Neural progenitor cell (in vitro differentiated cells): ENCODE measurements at regions not wholly inside any gene's neighbourhood (a gene's known extent, or its start where the extent isn't known, plus 50 kb on each side); places are given as distances from the start of the nearest gene placed in this dataset.

ENCODE experiments used
- DNase-seq: peaks from one replicate; pipeline ENCODE4 v3.0.0-alpha.2; 2016; ENCODE audit warnings: low spot score
- H2AFZ ChIP-seq: fragments of 200-600 bp; sonication (generic); replicated peaks from 2 replicates; pipeline ENCODE4 v1.6.1; 2016; ENCODE audit warnings: antibody characterized with exemption
- H3F3A ChIP-seq: fragments of 200-600 bp; sonication (generic); 2 replicates; pipeline ENCODE4 v1.6.1; 2016; ENCODE audit warnings: antibody characterized with exemption, low read depth
- H3K27ac ChIP-seq: fragments of 200-600 bp; sonication (generic); 2 replicates; pipeline ENCODE4 v1.5.1; 2016; ENCODE audit warnings: mild to moderate bottlenecking
- H3K27me3 ChIP-seq: fragments of 200-600 bp; sonication (generic); 2 replicates; pipeline ENCODE4 v1.6.1; 2016; ENCODE audit warnings: mild to moderate bottlenecking, moderate library complexity
- H3K36me3 ChIP-seq: fragments of 200-600 bp; sonication (generic); 2 replicates; pipeline ENCODE4 v1.5.1; 2016
- H3K4me1 ChIP-seq: fragments of 200-600 bp; sonication (generic); 2 replicates; pipeline ENCODE4 v1.6.1; 2016; ENCODE audit warnings: mixed run types
- H3K4me2 ChIP-seq: fragments of 200-600 bp; sonication (generic); 2 replicates; pipeline ENCODE4 v1.6.1; 2016
- H3K4me3 ChIP-seq: fragments of 200-600 bp; sonication (generic); 2 replicates; pipeline ENCODE4 v1.5.1; 2016
- H3K79me2 ChIP-seq: fragments of 200-600 bp; sonication (generic); 2 replicates; pipeline ENCODE4 v1.6.1; 2016; ENCODE audit warnings: low read depth
- H3K9ac ChIP-seq: fragments of 200-600 bp; sonication (generic); 2 replicates; pipeline ENCODE4 v1.6.1; 2016
- H3K9me3 ChIP-seq: fragments of 200-600 bp; sonication (generic); 2 replicates; pipeline ENCODE4 v1.5.1; 2016; ENCODE audit warnings: low read depth
- H4K20me1 ChIP-seq: fragments of 200-600 bp; sonication (generic); 2 replicates; pipeline ENCODE4 v1.6.1; 2016; ENCODE audit warnings: low read depth
- H3K27ac Mint-ChIP-seq: 3 replicates; pipeline ENCODE4 v1.8.0; 2021; ENCODE audit warnings: mixed read lengths
- H3K27me3 Mint-ChIP-seq: 2 replicates; pipeline ENCODE4 v1.8.0; 2022; ENCODE audit warnings: low read depth, mild to moderate bottlenecking, inconsistent platforms, moderate library complexity, mixed read lengths; ENCODE audit not compliant: insufficient read depth
- H3K36me3 Mint-ChIP-seq: 3 replicates; pipeline ENCODE4 v1.8.0; 2021; ENCODE audit warnings: mixed read lengths
- H3K4me1 Mint-ChIP-seq: 3 replicates; pipeline ENCODE4 v1.8.0; 2021; ENCODE audit warnings: mixed read lengths
- H3K4me3 Mint-ChIP-seq: 3 replicates; pipeline ENCODE4 v1.8.0; 2021; ENCODE audit warnings: mild to moderate bottlenecking, moderate library complexity, mixed read lengths
- H3K9me3 Mint-ChIP-seq: 3 replicates; pipeline ENCODE4 v1.8.0; 2020; ENCODE audit warnings: mixed read lengths
- CTCF ChIP-seq: fragments of 200-600 bp; sonication (generic); IDR thresholded peaks from 2 replicates; pipeline ENCODE4 v1.5.1; 2017; ENCODE audit warnings: antibody characterized with exemption, mild to moderate bottlenecking
- EZH2 ChIP-seq: fragments of 200-600 bp; sonication (generic); IDR thresholded peaks from 2 replicates; pipeline ENCODE4 v1.6.1; 2017; ENCODE audit warnings: antibody characterized with exemption, mild to moderate bottlenecking, moderate library complexity
- EZH2phosphoT487 ChIP-seq: fragments of 200-600 bp; sonication (generic); IDR thresholded peaks from 2 replicates; pipeline ENCODE4 v1.6.1; 2017; ENCODE audit warnings: antibody characterized with exemption

- H3F3A ChIP-seq, result no peaks in the 10 kb centered on the region
- H3K36me3 ChIP-seq, result no peaks in the 10 kb centered on the region
- H3K27me3 ChIP-seq, result no peaks in the 10 kb centered on the region
- no peaks in the 10 kb centered on the region for H3K79me2 ChIP-seq
- no peak for DNase-seq
- H3K9ac ChIP-seq, result no peak overlapping the region
- no peaks in the 10 kb centered on the region for H4K20me1 ChIP-seq
- Mint-ChIP-seq H3K9me3 (peaks cover 4% of the 10 kb centered on the region), H3K27me3 (no peaks in the 10 kb centered on the region), H3K36me3 (no peaks in the 10 kb centered on the region), H3K4me1 (no peaks in the 10 kb centered on the region), H3K4me3 (no peak overlapping the region), H3K27ac (no peak overlapping the region)
- H3K4me2 ChIP-seq, result no peak overlapping the region
- no peaks in the 10 kb centered on the region for H3K9me3 ChIP-seq
- no peak overlapping the region for H3K27ac ChIP-seq
- H2AFZ ChIP-seq, result no peak overlapping the region
- TF ChIP-seq EZH2phosphoT487, result no peak
- TF ChIP-seq EZH2, result no peak
- no peak for TF ChIP-seq CTCF
- no peak overlapping the region for H3K4me3 ChIP-seq
- no peaks in the 10 kb centered on the region for H3K4me1 ChIP-seq
Observed at GRCh38 chrX:82757614-82758013, 750.5 kb upstream of the POU3F4 start.

GRCh38 chrX:82764521-82764920 is 743.6 kb upstream of the POU3F4 start:
- H2AFZ ChIP-seq, result no peak overlapping the region
- Mint-ChIP-seq H3K4me1 (no peaks in the 10 kb centered on the region), H3K27me3 (no peaks in the 10 kb centered on the region), H3K36me3 (no peaks in the 10 kb centered on the region), H3K27ac (no peak overlapping the region), H3K9me3 (peaks cover 5% of the 10 kb centered on the region), H3K4me3 (no peak overlapping the region)
- no peaks in the 10 kb centered on the region for H3K79me2 ChIP-seq
- TF ChIP-seq EZH2phosphoT487 (no peak), EZH2 (no peak), CTCF (no peak)
- H3F3A ChIP-seq, result no peaks in the 10 kb centered on the region
- no peaks in the 10 kb centered on the region for H4K20me1 ChIP-seq
- H3K9me3 ChIP-seq, result peaks cover 17% of the 10 kb centered on the region
- no peak overlapping the region for H3K27ac ChIP-seq
- H3K27me3 ChIP-seq, result no peaks in the 10 kb centered on the region
- no peaks in the 10 kb centered on the region for H3K4me1 ChIP-seq
- H3K36me3 ChIP-seq, result no peaks in the 10 kb centered on the region
- no peak overlapping the region for H3K9ac ChIP-seq
- no peak overlapping the region for H3K4me3 ChIP-seq
- no peak overlapping the region for H3K4me2 ChIP-seq
- DNase-seq, result no peak

DNA sequence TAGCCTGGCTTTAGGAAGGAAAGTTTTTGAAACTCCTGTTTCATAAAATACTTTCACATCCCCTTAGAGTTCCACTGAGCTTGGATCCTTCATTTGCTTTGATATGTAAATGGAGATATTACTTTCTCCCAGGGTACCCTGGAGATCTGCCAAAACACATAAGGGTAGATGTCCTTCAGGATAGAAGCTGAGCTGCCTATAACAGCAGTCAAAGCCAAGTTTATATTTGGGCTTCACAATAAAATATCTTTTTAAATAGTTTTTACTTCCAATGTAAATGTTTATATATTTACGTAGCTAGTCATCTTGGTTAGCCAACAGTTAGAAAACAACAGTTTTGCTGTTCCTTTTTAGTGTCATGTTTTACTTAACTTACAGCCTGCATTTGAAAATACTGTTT is 742.3 kb upstream of the POU3F4 start:
- no peaks in the 10 kb centered on the region for H3K36me3 ChIP-seq
- no peaks in the 10 kb centered on the region for H4K20me1 ChIP-seq
- TF ChIP-seq EZH2phosphoT487, result no peak
- TF ChIP-seq CTCF, result no peak
- TF ChIP-seq EZH2, result no peak
- no peaks in the 10 kb centered on the region for H3K27me3 ChIP-seq
- no peak overlapping the region for H3K27ac ChIP-seq
- no peak for DNase-seq
- Mint-ChIP-seq H3K4me1 (no peaks in the 10 kb centered on the region), H3K36me3 (no peaks in the 10 kb centered on the region), H3K27me3 (no peaks in the 10 kb centered on the region), H3K9me3 (peaks cover 5% of the 10 kb centered on the region), H3K4me3 (no peak overlapping the region), H3K27ac (no peak overlapping the region)
- no peaks in the 10 kb centered on the region for H3F3A ChIP-seq
- no peak overlapping the region for H3K9ac ChIP-seq
- H2AFZ ChIP-seq, result no peak overlapping the region
- H3K4me3 ChIP-seq, result no peak overlapping the region
- peaks cover 17% of the 10 kb centered on the region for H3K9me3 ChIP-seq
- no peaks in the 10 kb centered on the region for H3K79me2 ChIP-seq
- H3K4me2 ChIP-seq, result no peak overlapping the region
- H3K4me1 ChIP-seq, result no peaks in the 10 kb centered on the region

- Histone ChIP-seq H3K4me2 (no peak overlapping the region), H3K4me3 (no peak overlapping the region), H3F3A (no peaks in the 10 kb centered on the region), H3K9me3 (peaks cover 23% of the 10 kb centered on the region), H3K27me3 (no peaks in the 10 kb centered on the region), H3K79me2 (no peaks in the 10 kb centered on the region), H3K4me1 (no peaks in the 10 kb centered on the region), H3K36me3 (no peaks in the 10 kb centered on the region), H3K9ac (no peak overlapping the region), H4K20me1 (no peaks in the 10 kb centered on the region), H3K27ac (no peak overlapping the region), H2AFZ (no peak overlapping the region)
- Mint-ChIP-seq H3K27ac (no peak overlapping the region), H3K9me3 (peaks cover 6% of the 10 kb centered on the region), H3K36me3 (no peaks in the 10 kb centered on the region), H3K4me3 (no peak overlapping the region), H3K27me3 (no peaks in the 10 kb centered on the region), H3K4me1 (no peaks in the 10 kb centered on the region)
- no peak for DNase-seq
- TF ChIP-seq EZH2 (no peak), CTCF (no peak), EZH2phosphoT487 (no peak)
Observed at GRCh38 chrX:82775426-82775825, 732.7 kb upstream of the POU3F4 start.
